Pulmonary artery endothelial cell (primary cell): ENCODE measurements at regions not wholly inside any gene's neighbourhood (a gene's known extent, or its start where the extent isn't known, plus 50 kb on each side); places are given as distances from the start of the nearest gene placed in this dataset.
"Not testable (repeated sequence)": the region's sequence is repeated elsewhere in the genome, so short reads cannot be mapped to it uniquely, and the experiment has no call there.

ENCODE experiments used
- DNase-seq: peaks from one replicate; pipeline ENCODE4 v3.0.0-alpha.2; 2011; ENCODE audit warnings: low read depth, low spot score

DNA sequence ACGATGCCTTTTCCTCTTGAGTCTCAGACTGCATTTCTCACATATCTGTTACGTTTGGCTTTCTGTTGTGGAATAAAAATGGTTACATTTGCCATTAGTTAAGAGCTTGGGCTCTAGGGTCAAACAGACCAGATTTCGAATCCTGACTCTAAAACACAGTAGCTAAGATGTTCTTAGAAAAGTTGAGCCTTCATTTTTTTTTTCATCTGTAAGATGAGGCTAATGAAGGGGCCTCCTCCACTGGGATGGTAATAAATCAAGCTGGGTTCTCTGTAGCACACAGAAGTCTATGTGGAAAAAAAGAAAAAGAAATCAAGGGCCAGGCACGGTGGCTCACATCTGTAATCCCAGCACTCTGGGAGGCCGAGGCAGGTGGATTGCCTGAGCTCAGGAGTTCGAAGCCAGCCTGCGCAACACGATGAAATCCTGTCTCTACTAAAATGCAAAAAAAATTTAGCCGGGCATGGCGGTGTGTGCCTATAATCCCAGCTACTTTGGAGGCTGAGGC is 49.9 kb upstream of the CAPRIN1 start:
- no peak for DNase-seq

DNA sequence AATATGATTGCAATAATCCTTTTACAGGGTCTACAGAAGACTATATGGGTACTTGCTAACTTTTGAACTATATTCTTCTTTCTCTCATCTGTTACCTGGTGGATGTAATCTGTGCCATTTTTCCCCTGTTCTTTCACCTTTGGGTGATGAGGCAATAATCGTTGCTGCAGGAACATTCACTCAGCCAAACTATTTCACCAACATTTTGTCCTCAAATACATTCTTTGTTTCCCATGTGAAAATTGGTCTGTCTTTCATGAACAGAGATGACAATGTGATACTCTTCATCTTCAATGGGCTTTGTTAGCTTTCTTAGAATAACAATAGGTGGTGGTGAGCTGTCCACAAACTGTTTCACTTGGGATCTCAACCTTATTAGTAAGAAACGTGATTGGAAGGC is 52.1 kb upstream of the CAPRIN1 start:
- no peak for DNase-seq

DNA sequence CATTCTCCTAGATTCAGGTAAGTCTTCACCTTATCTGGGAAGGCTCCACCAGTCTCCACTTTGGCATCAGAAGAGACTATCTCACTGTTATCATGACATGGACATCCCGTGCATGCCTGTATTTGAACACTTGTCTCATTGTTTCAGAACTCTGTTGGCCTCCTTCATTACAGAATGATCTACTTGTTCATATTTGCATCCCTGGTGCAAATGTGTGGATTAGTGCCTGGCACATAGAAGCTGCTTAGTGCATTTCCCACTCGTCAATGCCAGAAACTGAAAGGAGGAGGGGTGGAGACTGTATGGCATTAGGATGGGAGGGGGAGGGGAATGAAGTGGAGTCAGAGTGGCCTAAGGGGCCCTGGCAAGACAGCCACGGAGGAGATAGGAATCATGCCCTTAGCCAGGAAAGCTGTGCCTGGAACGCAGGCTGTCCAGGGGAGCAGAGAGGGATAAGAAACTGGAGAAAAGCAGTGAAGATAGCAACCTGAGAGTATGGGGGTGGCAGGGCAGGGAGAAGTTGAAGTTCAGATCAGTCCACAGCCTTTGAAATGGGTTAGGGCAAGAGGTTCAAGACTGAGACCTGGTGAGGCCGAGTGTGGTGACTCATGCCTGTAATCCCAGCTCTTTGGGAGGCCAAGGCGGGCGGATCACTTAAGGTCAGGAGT is 53.8 kb upstream of the CAPRIN1 start:
- no peak for DNase-seq

DNA sequence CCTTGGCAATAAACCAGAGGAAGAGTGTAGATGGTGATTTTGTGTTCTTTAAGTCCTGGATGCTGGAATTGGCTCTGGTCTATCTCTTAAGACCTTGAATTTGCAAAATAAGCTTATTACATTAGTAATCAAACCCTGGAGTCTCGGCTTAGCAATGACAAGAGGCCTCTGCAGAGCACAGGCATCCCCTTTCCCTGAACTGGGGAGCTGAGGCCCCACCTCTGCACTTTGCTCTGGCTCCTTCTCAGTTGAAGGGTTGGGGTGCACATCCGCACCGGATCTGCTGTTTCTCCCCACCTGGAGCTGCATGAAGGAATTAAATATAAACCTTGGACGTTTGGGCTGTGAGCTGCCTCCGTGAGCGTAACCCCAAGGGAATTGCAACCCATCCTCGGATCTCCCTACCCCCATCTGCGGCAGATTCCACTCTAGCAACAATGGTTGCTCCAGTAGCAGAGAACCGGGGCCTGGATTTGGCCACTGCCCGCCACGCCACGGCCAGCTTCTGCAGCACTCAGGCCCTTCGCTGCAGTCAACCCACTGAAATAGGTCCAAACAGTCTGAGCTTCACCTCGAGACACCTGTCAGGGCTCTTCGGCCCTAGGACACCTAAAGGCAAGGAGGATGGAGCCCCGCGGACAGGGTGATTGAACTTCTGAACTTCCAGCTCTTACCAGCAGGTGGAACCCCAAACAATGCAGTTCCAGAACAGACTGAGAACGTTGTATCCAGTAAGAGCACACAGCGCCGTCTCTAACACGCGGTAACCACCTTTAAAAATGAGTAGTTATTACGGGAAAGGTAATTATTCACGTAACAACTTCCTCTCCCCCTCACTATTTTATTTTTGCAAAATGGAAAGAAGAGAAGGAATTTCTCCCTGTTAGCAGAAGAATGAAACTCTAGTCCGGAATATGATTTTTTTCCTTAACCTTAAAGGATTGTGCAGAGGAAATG is 54.8 kb upstream of the CAPRIN1 start:
- peak; percentile 33 for DNase-seq

DNA sequence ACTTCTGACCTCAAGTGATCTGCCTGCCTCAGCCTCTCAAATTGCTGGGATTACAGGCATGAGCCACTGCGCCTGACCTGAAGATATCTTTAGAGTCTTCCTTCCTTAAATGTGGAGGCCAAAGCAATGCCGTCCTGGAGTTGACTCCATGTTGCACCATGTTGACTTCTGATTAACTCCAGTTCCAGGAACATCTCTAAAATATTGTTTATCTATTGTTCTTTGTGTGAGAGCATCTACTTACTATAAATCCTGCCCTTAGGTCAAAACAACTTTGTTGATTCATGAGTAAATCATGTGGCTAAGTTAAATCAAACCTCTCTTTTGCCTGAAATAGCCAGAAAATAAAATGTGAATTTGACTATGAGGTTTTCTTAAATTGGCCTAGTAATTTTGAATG is 56.6 kb upstream of the CAPRIN1 start:
- no peak for DNase-seq

DNA sequence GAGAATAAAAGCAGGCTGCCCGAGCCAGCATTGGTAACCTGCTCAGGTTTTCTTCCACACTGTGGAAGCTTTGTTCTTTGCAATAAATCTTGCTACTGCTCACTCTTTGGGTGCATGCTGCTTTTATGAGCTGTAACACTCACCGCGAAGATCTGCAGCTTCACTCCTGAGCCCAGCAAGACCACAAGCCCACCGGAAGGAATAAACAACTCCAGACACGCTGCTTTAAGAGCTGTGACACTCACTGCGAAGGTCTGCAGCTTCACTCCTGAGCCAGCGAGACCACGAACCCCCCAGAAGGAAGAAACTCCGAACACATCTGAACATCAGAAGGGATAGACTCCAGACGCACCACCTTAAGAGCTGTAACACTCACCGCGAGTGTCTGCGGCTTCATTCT is 60.4 kb upstream of the CAPRIN1 start:
- not testable (repeated sequence) for DNase-seq

DNA sequence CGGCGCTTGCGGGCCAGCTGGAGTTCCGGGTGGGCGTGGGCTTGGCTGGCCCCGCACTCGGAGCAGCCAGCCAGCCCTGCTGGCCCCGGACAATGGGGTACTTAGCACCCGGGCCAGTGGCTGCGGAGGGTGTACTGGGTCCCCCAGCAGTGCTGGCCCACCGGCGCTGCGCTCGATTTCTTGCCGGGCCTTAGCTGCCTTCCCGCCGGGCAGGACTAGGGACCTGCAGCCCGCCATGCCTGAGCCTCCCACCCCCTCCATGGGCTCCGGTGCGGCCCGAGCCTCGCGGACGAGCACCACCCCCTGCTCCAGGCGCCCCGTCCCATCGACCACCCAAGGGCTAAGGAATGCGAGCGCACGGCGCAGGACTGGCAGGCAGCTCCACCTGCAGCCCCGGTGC is 61.4 kb upstream of the CAPRIN1 start:
- not testable (repeated sequence) for DNase-seq

DNA sequence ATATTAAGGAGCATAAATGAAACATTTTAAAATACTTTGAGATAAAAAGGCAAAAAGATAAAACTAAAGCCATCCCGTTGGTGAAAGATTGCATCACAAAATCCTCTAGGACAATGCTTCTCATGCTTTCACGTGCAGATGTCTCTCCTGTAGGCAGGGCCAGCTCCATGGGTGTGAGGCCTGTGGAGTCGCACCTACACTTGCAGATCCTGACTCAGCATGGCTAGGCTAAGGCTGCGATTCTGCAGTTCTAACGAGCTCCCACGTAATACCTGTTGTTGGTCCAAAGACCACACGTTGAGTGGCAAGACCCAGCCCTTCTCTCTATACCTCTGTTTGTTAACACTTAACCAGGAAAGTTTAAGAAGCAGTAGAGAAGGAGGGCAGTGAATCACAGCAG is 62.1 kb upstream of the CAPRIN1 start:
- DNase-seq: no peak

DNA sequence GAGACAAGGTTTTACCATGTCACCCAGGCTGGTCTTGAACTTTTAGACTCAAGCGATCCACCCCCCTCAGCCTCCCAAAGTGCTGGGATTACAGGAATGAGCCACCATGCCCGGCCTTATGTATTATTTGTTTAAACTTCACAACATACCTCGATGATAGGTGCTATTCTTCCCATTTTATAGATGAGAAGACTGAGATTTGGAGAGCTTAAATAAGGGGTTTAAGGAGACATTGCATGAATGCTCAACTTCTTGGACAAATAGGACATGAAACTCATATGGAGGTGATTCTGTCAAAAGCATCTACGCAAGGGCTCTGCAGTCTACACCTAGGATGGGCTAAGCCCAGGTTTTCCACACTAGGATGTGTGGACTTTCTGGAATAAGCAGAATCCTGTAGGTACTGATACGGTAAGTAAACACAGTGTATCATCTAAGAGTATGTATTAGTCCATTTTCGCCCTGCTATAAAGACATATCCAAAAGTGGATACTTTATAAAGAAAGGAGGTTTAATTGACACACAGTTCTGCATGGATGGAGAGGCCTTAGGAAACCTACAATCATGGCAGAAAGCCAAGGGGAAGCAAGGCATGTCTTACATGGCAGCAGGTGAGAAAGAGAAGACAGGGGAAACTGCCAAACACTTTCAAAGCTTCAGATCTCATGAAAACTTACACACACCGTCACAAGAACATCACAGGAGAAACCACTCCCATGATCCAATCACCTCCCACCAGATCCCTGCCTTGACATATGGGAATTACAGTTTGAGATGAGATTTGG is 62.8 kb upstream of the CAPRIN1 start:
- DNase-seq: no peak

DNA sequence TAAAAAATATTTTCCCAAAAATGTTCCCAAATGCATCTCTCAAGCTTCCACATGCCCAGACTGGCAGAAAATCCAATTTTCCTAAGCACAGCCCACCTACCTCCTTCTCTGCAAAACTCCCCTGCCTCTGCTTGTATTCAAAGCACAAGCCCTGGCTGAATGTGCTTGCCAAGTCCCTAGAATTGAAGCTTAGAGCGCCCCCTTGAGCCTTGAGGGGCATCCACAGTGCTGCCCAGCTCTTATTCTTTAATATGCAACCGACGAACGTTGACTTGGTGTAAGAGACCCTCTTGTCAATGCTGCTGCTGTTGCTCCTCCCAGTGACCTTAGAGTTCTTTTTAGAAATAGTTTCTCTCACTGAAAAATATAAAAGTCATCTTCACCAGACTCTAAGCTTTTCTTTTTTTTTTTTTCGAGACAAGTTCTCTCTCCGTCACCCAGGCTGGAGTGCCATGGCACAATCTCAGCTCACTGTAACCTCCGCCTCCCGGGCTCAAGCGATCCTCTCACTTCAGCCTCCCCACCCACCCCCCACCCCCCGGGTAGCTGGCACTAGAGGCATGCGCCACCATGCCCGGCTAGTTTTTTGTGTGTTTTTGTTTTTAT is 63.5 kb upstream of the CAPRIN1 start:
- peak; percentile 56 for DNase-seq

DNA sequence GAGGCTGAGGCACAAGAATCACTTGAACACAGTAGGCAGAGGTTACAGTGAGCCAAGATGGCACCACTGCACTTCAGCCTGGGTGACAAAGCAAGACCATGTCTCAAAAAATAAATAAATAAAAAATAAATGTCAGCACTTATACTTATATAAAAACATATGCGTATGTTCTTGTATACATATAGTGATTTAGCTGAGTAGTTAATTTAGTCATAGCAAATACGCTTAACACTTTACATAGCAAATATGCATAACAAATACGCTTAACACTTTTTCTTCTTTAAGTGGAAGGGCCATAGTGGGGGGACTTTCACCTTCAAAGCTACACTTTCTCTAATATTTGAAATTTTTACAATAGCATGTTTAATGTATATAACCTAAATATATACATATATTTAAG is 64.0 kb upstream of the CAPRIN1 start:
- no peak for DNase-seq

DNA sequence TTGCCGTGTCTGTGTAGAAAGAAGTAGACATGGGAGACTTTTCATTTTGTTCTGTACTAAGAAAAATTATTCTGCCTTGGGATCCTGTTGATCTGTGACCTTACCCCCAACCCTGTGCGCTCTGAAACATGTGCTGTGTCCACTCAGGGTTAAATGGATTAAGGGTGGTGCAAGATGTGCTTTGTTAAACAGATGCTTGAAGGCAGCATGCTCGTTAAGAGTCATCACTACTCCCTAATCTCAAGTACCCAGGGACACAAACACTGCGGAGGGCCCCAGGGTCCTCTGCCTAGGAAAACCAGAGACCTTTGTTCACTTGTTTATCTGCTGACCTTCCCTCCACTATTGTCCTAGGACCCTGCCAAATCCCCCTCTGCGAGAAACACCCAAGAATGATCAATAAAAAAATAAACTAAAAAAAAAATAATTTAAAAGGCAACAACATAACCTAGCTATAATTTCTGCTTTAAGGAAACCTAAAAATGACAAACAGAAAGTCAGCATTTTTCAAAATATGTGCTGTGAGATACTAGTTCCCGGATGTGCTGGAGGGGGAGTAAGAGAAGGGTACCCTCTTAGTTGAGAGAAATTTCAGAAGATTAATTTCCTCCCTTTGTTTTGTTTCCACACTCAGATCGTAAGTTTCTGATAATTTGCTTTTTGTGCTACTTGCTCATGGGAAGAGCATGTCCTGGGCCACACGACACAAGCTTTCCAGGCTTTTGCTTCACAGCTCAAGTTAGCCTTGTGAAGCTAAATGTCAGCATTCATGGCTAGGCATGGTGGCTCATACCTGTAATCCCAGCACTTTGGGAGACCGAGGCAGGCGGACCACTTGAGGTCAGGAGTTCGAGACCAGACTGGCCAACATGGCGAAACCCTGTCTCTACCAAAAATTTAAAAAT is 64.7 kb upstream of the CAPRIN1 start:
- DNase-seq: not testable (repeated sequence)

DNA sequence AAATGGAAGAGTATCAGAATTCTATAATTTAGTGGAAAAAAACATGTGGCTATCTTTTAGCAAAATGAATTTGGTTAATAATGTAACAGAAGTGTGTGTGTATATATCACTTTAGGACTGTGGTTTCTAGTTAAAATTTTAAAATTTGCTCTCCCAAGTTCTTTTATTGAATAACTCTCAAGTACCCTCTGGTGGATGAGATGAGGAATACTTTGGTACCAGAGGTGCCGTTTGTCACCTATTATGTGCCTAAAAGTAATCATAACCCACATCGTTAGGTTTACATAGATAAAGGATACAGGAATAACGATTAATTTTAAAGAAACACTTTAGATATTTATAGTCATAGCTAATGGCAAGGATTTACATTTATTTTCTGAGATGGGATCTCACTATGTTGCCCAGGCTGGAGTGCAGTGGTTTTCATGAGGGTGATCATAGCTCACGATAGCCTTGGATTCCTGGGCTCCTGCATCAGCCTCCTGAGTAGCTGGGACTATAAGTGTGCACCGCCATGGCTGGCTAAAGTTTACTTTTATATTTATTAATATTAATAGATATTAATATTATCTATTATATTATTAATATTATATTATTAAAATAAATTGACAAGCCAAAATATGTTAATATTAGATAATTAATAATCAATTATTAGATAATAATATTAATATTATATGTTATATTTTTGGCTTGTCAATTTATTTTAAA is 66.7 kb upstream of the CAPRIN1 start:
- no peak for DNase-seq

DNA sequence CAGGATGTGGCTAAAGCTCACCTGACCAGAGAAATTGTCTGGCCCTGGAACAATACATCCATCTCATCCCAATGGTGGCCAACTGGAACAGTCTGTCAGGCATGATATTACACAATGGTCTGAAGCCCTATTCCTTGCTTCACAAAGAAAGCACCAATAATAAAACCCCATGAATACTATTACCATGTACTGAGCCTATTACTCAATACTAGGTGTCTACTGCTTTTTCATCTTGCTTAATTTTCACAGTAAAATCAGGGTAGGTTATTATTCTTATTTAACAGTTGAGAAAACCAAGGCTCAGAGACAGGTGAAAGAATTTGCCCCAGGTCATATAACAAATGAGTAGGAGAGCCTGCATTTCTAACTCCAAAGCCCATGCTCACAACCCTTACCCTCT is 68.9 kb upstream of the CAPRIN1 start:
- no peak for DNase-seq

DNA sequence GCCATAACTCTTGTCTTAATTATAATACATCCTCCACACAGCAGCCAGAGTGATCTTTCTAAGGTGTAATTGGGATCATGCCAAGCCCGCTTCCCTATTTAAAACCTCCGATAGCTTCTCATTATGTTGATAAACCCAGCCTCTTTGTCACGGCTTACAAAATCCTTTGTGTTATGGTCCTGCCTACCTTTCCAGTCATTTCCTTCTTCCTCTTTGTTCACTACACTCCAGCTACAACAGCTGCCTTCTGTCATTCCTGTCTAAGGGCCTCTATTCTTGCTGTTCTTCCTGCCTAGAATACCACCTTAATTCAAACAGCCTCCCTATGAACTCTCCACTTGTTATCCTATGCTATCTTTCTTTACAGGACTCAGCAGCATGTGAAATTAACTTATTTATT is 70.6 kb upstream of the CAPRIN1 start:
- peak; percentile 24 for DNase-seq

DNA sequence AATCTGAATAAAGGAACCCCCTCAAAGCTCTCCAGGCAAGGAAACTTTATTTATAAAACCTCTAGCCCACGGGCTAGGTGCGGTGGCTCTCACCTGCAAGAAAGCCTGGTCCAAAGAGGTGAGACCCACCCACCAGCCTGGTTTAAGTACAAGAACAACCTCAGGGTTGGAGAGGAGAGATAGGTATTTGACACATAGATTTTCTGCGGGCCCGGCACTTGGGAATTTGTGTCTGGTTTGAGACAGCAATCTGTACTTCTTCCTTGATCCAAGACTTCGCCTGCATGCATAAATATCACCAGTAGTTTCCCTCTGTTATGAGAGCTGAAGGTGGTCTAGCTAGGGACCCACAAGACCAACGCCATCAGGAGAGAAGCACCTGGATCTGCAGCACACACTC is 73.2 kb upstream of the CAPRIN1 start:
- no peak for DNase-seq

DNA sequence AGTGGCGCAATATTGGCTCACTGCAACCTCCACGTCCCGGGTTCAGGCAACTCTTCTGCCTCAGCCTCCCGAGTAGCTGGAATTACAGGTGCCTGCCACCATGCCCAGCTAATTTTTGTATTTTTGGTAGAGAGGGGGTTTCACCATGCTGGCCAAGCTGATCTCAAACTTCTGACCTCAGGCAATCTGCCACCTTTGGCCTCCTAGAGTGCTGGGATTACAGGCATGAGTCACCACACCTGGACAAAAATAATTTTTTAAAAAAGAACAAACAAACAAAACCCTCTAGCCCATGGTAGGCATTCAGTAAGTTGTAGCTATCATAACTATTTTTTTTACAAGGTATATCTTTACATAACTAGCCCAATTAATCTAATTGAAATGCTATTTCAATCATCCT is 73.9 kb upstream of the CAPRIN1 start:
- no peak for DNase-seq

DNA sequence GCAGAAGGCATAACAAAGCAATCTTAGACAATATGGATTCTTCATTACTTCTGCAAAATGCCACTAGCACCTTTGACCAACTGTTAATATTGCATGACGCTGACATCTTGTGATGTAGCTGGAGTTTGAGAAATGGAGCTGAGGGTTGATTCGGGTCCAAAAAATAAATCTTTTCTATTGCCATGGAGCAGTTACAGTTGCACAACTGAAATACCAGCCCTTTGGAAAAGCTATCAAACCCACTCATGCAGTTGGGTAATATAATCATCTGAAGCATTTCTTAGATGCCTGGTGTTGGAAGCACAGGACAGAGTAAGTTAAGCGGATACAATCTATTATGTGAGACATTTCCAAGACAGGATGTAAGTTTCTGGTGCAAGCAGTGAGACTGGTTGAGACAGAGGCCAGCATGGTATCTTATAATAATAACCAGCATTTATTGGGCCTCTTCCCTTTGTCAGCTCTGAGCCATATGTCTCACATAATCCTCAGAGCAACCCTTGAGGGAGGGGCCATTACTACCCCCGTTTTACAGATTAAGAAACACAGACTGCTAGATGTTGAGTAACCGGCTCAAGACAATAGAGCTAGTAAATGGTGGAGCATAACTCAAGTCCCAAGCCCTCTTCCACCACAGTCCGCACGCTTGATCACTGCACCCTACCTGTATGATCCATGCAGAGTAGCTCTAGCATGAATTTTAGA is 74.9 kb upstream of the CAPRIN1 start:
- no peak for DNase-seq

DNA sequence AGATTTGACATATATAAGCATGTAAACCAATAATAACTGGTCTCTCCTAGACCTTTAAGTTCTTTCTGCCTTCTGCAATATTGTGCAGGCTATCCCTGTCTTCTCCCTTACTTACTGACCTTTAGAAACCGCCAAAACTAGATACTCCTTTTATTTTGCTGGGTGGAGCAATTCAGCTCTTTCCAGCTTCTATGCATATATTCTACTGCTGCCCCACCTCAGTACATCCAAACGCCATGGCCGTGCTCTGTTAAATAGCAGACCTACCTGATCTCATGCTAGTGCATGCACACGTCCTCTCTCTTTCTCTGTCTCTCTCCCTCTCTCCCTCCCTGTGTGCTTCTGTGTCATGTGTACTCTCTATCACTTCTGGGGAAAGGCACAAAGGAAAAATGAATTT is 76.7 kb upstream of the CAPRIN1 start:
- no peak for DNase-seq
